HL-60 (cell line): ENCODE measurements at regions not wholly inside any gene's neighbourhood (a gene's known extent, or its start where the extent isn't known, plus 50 kb on each side); places are given as distances from the start of the nearest gene placed in this dataset.

Source experiments
- DNase-seq, 2 experiments: peaks; one replicate each; pipeline ENCODE4 v3.0.0-alpha.2; 2010 to 2020; ENCODE audit warnings: low read depth in 1 of 2, low spot score in 1 of 2
- H3K27ac ChIP-seq: fragments of 250-450 bp; sonication (Bioruptor Pico); replicated peaks from 2 replicates; pipeline ENCODE4 v1.5.1; 2020; ENCODE audit warnings: mild to moderate bottlenecking, moderate library complexity
- H3K27me3 ChIP-seq: fragments of 250-450 bp; sonication (Bioruptor Pico); 2 replicates; pipeline ENCODE4 v1.5.1; 2021; ENCODE audit warnings: mild to moderate bottlenecking, moderate library complexity; ENCODE audit not compliant: insufficient read depth, poor library complexity, severe bottlenecking
- H3K4me3 ChIP-seq: replicated peaks from 2 replicates; pipeline ENCODE4 v1.5.1; 2011; ENCODE audit warnings: mild to moderate bottlenecking, control low read depth, low read length; ENCODE audit not compliant: insufficient read depth
- GABPA ChIP-seq: IDR thresholded peaks from 2 replicates; pipeline ENCODE4 v1.6.1; 2012; ENCODE audit warnings: low read depth
- POLR2AphosphoS5 ChIP-seq: IDR thresholded peaks from 2 replicates; pipeline ENCODE4 v1.6.1; 2012; ENCODE audit warnings: low read depth
- REST ChIP-seq: IDR thresholded peaks from 2 replicates; pipeline ENCODE4 v1.6.1; 2012; ENCODE audit warnings: low read depth; ENCODE audit not compliant: insufficient replicate concordance
- SPI1 ChIP-seq: IDR thresholded peaks from 2 replicates; pipeline ENCODE4 v1.6.1; 2012; ENCODE audit warnings: low read depth, mild to moderate bottlenecking, borderline replicate concordance
- TF ChIP-seq, protein P1 (sequence below): IDR thresholded peaks from one replicate; pipeline ENCODE4 v1.5.1; 2011; ENCODE audit warnings: low read length, control low read depth, inconsistent platforms; ENCODE audit not compliant: insufficient read depth

DNA sequence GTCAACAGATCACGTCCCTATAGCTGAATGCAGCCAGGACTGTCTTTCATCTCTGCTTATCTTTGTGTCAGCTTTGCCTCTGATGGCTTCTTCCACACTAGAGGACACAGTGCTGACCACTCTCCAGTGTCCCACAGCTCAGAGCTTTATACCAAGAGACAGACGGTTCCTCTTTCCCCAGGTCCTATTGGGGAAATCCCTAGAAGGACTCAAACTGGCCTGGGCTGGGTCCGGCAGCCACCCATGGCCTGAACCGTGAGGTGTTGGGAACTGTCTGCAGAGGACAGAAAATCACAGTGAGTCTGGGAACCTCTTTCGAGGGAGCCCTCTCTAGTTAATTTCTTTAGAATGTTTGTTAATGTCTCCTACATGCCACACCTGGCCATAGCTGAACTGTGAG, 68.3 kb upstream of the SHB start:
- Histone ChIP-seq H3K27me3 (peaks cover 6% of the 10 kb centered on the region), H3K27ac (no peak overlapping the region), H3K4me3 (no peak overlapping the region)
- DNase-seq: no peak
- TF ChIP-seq POLR2AphosphoS5 (no peak), SPI1 (no peak)

GRCh38 chr9:38136386-38136785, 67.4 kb upstream of the SHB start:
- Histone ChIP-seq H3K27me3 (peaks cover 3% of the 10 kb centered on the region), H3K4me3 (no peak overlapping the region), H3K27ac (no peak overlapping the region)
- TF ChIP-seq, protein P1, sequence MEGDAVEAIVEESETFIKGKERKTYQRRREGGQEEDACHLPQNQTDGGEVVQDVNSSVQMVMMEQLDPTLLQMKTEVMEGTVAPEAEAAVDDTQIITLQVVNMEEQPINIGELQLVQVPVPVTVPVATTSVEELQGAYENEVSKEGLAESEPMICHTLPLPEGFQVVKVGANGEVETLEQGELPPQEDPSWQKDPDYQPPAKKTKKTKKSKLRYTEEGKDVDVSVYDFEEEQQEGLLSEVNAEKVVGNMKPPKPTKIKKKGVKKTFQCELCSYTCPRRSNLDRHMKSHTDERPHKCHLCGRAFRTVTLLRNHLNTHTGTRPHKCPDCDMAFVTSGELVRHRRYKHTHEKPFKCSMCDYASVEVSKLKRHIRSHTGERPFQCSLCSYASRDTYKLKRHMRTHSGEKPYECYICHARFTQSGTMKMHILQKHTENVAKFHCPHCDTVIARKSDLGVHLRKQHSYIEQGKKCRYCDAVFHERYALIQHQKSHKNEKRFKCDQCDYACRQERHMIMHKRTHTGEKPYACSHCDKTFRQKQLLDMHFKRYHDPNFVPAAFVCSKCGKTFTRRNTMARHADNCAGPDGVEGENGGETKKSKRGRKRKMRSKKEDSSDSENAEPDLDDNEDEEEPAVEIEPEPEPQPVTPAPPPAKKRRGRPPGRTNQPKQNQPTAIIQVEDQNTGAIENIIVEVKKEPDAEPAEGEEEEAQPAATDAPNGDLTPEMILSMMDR: no peak
- TF ChIP-seq GABPA: no peak
- TF ChIP-seq POLR2AphosphoS5: no peak
- no peak for TF ChIP-seq SPI1
- TF ChIP-seq REST: no peak
- DNase-seq: no peak

DNA sequence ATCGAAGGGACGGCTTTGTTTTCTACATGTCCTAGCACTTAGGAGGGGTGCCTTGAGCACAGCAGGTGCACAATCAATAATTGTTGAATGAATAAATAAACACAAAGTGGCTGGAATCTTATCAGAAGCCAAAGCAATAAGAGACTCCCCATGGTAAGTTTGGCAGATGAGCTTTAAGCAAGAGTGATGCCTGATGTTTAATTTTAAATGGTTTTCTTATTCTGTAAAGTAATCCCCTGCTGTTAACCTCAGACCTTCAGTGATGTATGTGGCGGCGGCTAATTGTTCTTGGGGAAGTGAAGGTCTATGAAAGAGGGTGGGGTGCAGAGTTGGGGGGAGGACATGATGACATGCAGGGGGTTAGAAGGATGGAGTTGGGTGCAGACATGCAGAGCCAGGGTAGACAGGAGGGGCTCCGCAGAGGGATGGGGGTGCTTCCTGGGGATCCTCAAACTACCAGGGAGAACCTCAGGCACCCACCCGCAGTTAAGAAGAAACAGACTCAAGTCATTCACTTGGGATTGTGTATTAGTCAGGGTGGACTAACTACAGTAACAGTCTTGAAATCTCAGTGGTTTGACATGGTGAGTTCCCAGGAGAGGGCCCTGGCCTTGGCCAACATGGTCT, 65.7 kb upstream of the SHB start:
- H3K4me3 ChIP-seq: no peak overlapping the region
- H3K27me3 ChIP-seq: peaks cover 3% of the 10 kb centered on the region
- TF ChIP-seq REST (no peak), GABPA (no peak), SPI1 (no peak), POLR2AphosphoS5 (no peak)
- TF ChIP-seq, protein P1: no peak
- H3K27ac ChIP-seq: no peak overlapping the region
- no peak for DNase-seq

GRCh38 chr9:38133595-38133994, 64.6 kb upstream of the SHB start:
- TF ChIP-seq GABPA: no peak
- TF ChIP-seq REST: no peak
- TF ChIP-seq, protein P1: no peak
- TF ChIP-seq SPI1: no peak
- TF ChIP-seq POLR2AphosphoS5: no peak
- H3K27me3 ChIP-seq: peaks cover 3% of the 10 kb centered on the region
- no peak for DNase-seq
- no peak overlapping the region for H3K4me3 ChIP-seq
- H3K27ac ChIP-seq: no peak overlapping the region
